PC-3 (cell line): ENCODE measurements at regions not wholly inside any gene's neighbourhood (a gene's known extent, or its start where the extent isn't known, plus 50 kb on each side); places are given as distances from the start of the nearest gene placed in this dataset.

Experiments
- ATAC-seq: fragments of 200-7000 bp; cut with Tn5 transposase; 2 replicates; pipeline ENCODE4 v1.9.1; 2020; ENCODE audit warnings: mild to moderate bottlenecking, moderate library complexity
- BruUV-seq: library from RNA; stranded (reverse); fragments of 400-500 nt; replicated peaks from 2 replicates; lab custom pipeline; 2021; lab: Mats Ljungman, UMichigan
- CTCF ChIA-PET: fragments of 300-600 bp; sonication (Branson Sonifier 250); formaldehyde crosslinking; loops from one replicate; lab custom pipeline; 2022; ENCODE audit warnings: antibody characterized with exemption; lab: Charles Lee
- POLR2A ChIA-PET: fragments of 300-600 bp; sonication (Branson Sonifier 250); formaldehyde crosslinking; loops from one replicate; lab custom pipeline; 2022; ENCODE audit warnings: antibody characterized with exemption; ENCODE audit not compliant: unreplicated experiment; lab: Charles Lee
- DNase-seq: peaks from one replicate; pipeline ENCODE4 v3.0.0-alpha.2; 2015
- H2AFZ ChIP-seq: fragments of 300-600 bp; sonication (generic); 2 replicates; pipeline ENCODE4 v1.6.0; 2016; ENCODE audit warnings: antibody characterized with exemption, low read length
- H3F3A ChIP-seq: fragments of 300-600 bp; sonication (generic); one replicate; pipeline ENCODE4 v1.6.0; 2017; ENCODE audit warnings: antibody characterized with exemption, low read length, control low read depth, mild to moderate bottlenecking; ENCODE audit not compliant: unreplicated experiment
- H3K27ac ChIP-seq: fragments of 300-600 bp; sonication (generic); 2 replicates; pipeline ENCODE4 v1.5.1; 2016; ENCODE audit warnings: mild to moderate bottlenecking, low read length
- H3K27me3 ChIP-seq: fragments of 300-600 bp; sonication (generic); 2 replicates; pipeline ENCODE4 v1.6.1; 2016; ENCODE audit warnings: low read length, mixed read lengths
- H3K36me3 ChIP-seq: fragments of 300-600 bp; sonication (generic); 2 replicates; pipeline ENCODE4 v1.6.1; 2016; ENCODE audit warnings: low read depth, mixed run types, low read length, mixed read lengths
- H3K4me1 ChIP-seq: fragments of 300-600 bp; sonication (generic); 2 replicates; pipeline ENCODE4 v1.5.1; 2016; ENCODE audit warnings: low read length; ENCODE audit not compliant: insufficient read depth
- H3K4me2 ChIP-seq: fragments of 300-600 bp; sonication (generic); 2 replicates; pipeline ENCODE4 v1.6.0; 2016; ENCODE audit warnings: low read length
- H3K4me3 ChIP-seq: fragments of 300-600 bp; sonication (generic); 2 replicates; pipeline ENCODE4 v1.5.1; 2016; ENCODE audit warnings: mild to moderate bottlenecking, low read length, mixed read lengths
- H3K79me2 ChIP-seq: fragments of 300-600 bp; sonication (generic); 2 replicates; pipeline ENCODE4 v1.6.1; 2017; ENCODE audit warnings: low read length, mixed read lengths
- H3K9ac ChIP-seq: fragments of 300-600 bp; sonication (generic); 2 replicates; pipeline ENCODE4 v1.6.0; 2016; ENCODE audit warnings: mild to moderate bottlenecking, low read length
- H3K9me2 ChIP-seq: fragments of 300-600 bp; sonication (generic); replicated peaks from 2 replicates; pipeline ENCODE4 v1.6.1; 2016; ENCODE audit warnings: mixed run types, low read length, mixed read lengths
- H3K9me3 ChIP-seq: fragments of 300-600 bp; sonication (generic); 2 replicates; pipeline ENCODE4 v1.6.1; 2016; ENCODE audit warnings: low read length, mixed read lengths
- H4K20me1 ChIP-seq: fragments of 300-600 bp; sonication (generic); 2 replicates; pipeline ENCODE4 v1.6.1; 2016; ENCODE audit warnings: low read length, mixed read lengths
- CTCF ChIP-seq: fragments of 300-600 bp; sonication (generic); conservative IDR thresholded peaks from 2 replicates; pipeline ENCODE4 v1.5.1; 2017; ENCODE audit warnings: antibody characterized with exemption, low read depth, mild to moderate bottlenecking, low read length
- EZH2 ChIP-seq: fragments of 300-600 bp; sonication (generic); IDR thresholded peaks from one replicate; pipeline ENCODE4 v1.6.1; 2017; ENCODE audit warnings: antibody characterized with exemption, mild to moderate bottlenecking, low read length; ENCODE audit not compliant: unreplicated experiment
- EZH2phosphoT487 ChIP-seq: fragments of 300-600 bp; sonication (generic); IDR thresholded peaks from 2 replicates; pipeline ENCODE4 v1.6.1; 2018; ENCODE audit warnings: mild to moderate bottlenecking, antibody characterized with exemption, low read length, borderline replicate concordance
- intact Hi-C: fragments of 100-400 bp; cut with micrococcal nuclease; formaldehyde crosslinking; loops from 2 replicates; pipeline ENCODE4 v1.9.0; 2023

DNA sequence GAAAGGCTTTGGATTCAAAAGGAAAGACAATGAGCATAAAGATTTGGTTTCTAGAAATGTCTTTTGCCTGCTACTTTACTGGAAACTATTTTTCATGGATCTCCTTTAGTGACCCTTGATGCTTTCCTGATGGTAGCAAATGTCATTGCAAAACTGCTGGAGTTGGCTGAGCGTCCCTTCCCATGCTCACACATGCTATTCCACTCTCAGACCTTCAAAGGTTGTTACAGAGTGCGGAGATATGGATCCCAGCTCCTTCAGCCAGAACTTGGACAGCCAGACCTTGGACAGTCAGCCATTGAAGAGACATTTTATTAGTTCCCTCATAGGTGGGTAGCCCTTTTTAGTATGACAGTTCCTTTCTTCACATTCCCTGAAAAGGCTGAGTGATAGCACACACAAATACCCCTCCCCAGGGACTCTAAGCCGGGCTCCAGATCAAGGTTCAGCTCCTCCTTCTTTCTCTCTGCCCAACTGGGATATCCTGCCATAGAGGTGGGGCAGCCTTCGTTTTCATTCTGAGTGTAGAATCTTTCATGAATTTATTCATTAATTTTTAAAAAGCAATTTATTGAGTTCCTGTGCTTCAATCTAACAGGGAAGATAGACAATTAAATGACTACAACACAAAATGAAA is 153.3 kb upstream of the SLC44A1 start:
- H3K9me3 ChIP-seq: no peaks in the 10 kb centered on the region
- no peaks in the 10 kb centered on the region for H3F3A ChIP-seq
- no peaks in the 10 kb centered on the region for H3K9me2 ChIP-seq
- H3K9ac ChIP-seq: no peak overlapping the region
- no peak overlapping the region for H3K4me3 ChIP-seq
- no peaks in the 10 kb centered on the region for H3K79me2 ChIP-seq
- no peak overlapping the region for H2AFZ ChIP-seq
- POLR2A ChIA-PET: no interaction called here
- no peaks in the 10 kb centered on the region; the same call in 1 of the 2 replicates for H3K4me1 ChIP-seq
- H3K27me3 ChIP-seq: no peaks in the 10 kb centered on the region
- no peak overlapping the region for H3K27ac ChIP-seq
- H3K36me3 ChIP-seq: no peaks in the 10 kb centered on the region
- CTCF ChIA-PET: no interaction called here
- no peak for ATAC-seq
- BruUV-seq: no TSS peak
- no peak overlapping the region for H3K4me2 ChIP-seq
- no peaks in the 10 kb centered on the region for H4K20me1 ChIP-seq
- intact Hi-C loops: no loop called here
- no peak for TF ChIP-seq CTCF
- TF ChIP-seq EZH2: no peak
- DNase-seq: no peak

DNA sequence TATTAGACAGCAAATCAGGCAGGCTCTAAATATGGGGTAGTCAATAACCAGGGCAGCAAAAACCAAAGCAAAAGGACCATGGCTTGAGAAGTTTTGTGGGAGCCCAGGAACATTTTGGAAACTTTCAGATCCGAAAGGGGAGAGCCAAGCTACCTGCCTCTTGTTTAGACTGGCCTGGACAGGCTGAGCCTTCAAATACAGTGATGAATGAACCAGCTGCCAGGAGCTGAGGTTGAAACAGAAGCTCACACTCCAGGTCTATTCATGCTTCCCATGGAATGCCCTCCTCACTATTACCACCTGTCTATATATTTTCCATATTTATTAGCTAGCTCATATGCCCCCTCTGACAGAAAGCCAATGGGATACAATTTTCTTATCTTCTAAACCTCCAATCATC is 150.8 kb upstream of the SLC44A1 start:
- ATAC-seq (no peak), DNase-seq (no peak)
- TF ChIP-seq EZH2phosphoT487: no peak
- TF ChIP-seq EZH2: no peak
- TF ChIP-seq CTCF: no peak
- no peak overlapping the region for H3K4me3 ChIP-seq
- no peak overlapping the region for H2AFZ ChIP-seq
- ChIA-PET CTCF (no interaction called here), POLR2A (no interaction called here)
- no peaks in the 10 kb centered on the region for H3K36me3 ChIP-seq
- H4K20me1 ChIP-seq: no peaks in the 10 kb centered on the region
- no peaks in the 10 kb centered on the region for H3K27me3 ChIP-seq
- H3K27ac ChIP-seq: no peak overlapping the region
- no peak overlapping the region for H3K4me2 ChIP-seq
- H3K9me3 ChIP-seq: no peaks in the 10 kb centered on the region
- H3K79me2 ChIP-seq: no peaks in the 10 kb centered on the region
- H3K9me2 ChIP-seq: no peaks in the 10 kb centered on the region
- intact Hi-C loops: no loop called here
- BruUV-seq: no TSS peak
- H3K9ac ChIP-seq: no peak overlapping the region
- no peaks in the 10 kb centered on the region for H3K4me1 ChIP-seq
- H3F3A ChIP-seq: no peaks in the 10 kb centered on the region

GRCh38 chr9:105098370-105098769 is 146.1 kb upstream of the SLC44A1 start:
- no peaks in the 10 kb centered on the region for H3K27me3 ChIP-seq
- no peak overlapping the region for H3K4me3 ChIP-seq
- POLR2A ChIA-PET: no interaction called here
- H3K36me3 ChIP-seq: no peaks in the 10 kb centered on the region
- no peaks in the 10 kb centered on the region for H3K9me3 ChIP-seq
- no peaks in the 10 kb centered on the region for H3K79me2 ChIP-seq
- H3K4me2 ChIP-seq: no peak overlapping the region
- H3F3A ChIP-seq: no peaks in the 10 kb centered on the region
- intact Hi-C loops: no loop called here
- no TSS peak for BruUV-seq
- ATAC-seq: no peak
- no peaks in the 10 kb centered on the region for H3K9me2 ChIP-seq
- TF ChIP-seq EZH2phosphoT487 (no peak), CTCF (no peak), EZH2 (no peak)
- H3K9ac ChIP-seq: no peak overlapping the region
- no peak overlapping the region for H3K27ac ChIP-seq
- H3K4me1 ChIP-seq: peaks cover under 1% of the 10 kb centered on the region; the same call in 1 of the 2 replicates
- CTCF ChIA-PET: no interaction called here
- no peaks in the 10 kb centered on the region for H4K20me1 ChIP-seq
- no peak for DNase-seq
- H2AFZ ChIP-seq: no peak overlapping the region
